HCT116 (cell line): ENCODE measurements at regions not wholly inside any gene's neighbourhood (a gene's known extent, or its start where the extent isn't known, plus 50 kb on each side); places are given as distances from the start of the nearest gene placed in this dataset.

ENCODE experiments used
- ATAC-seq: fragments of 200-7000 bp; cut with Tn5 transposase; 2 replicates; pipeline ENCODE4 v1.9.1; 2020; ENCODE audit warnings: mild to moderate bottlenecking, moderate library complexity
- BruUV-seq: library from RNA; stranded (reverse); fragments of 400-500 nt; replicated peaks from 2 replicates; lab custom pipeline; 2021; lab: Mats Ljungman, UMichigan
- CTCF ChIA-PET: fragments of 300-600 bp; sonication (Branson Sonifier 250); formaldehyde crosslinking; loops from one replicate; lab custom pipeline; 2021; ENCODE audit warnings: antibody characterized with exemption; lab: Charles Lee
- POLR2A ChIA-PET: fragments of 300-600, 350-600 bp; sonication (Branson Sonifier 250); formaldehyde crosslinking; loops from one replicate; lab custom pipeline; 2021; ENCODE audit warnings: antibody characterized with exemption; lab: Charles Lee
- RAD21 ChIA-PET, 2 experiments: fragments of 300-600 bp; sonication (Branson Sonifier 250); formaldehyde crosslinking; loops; one replicate each; lab custom pipeline; 2023; ENCODE audit warnings: low total read pairs in 2 of 2; ENCODE audit not compliant: uncharacterized antibody in 2 of 2, unreplicated experiment in 2 of 2, low non-redundant PET in 1 of 2; lab: Charles Lee
- DNase-seq: peaks from one replicate; pipeline ENCODE4 v3.0.0-alpha.2; 2010; ENCODE audit warnings: low read depth, low spot score
- H2AFZ ChIP-seq: fragments of 200-600 bp; shearing (Covaris generic), sonication (generic); 2 replicates; pipeline ENCODE4 v1.6.1; 2017; ENCODE audit warnings: low read depth, mixed run types, mixed read lengths, antibody characterized with exemption, low read length; ENCODE audit not compliant: poor library complexity, severe bottlenecking
- H3K27ac ChIP-seq: 2 replicates; pipeline ENCODE4 v1.5.1; 2012; ENCODE audit warnings: low read depth, low read length
- H3K27me3 ChIP-seq: fragments of 200-600 bp; sonication (generic); 2 replicates; pipeline ENCODE4 v1.6.1; 2016; ENCODE audit warnings: mixed run types, low read length, mixed read lengths; ENCODE audit not compliant: insufficient read depth
- H3K36me3 ChIP-seq, 2 experiments: fragments of 200-500 bp in 1 of 2; fragments of 200-600 bp in 1 of 2; sonication (Bioruptor generic) in 1 of 2; sonication (generic) in 1 of 2; 2 replicates each; pipeline versions ENCODE4 v1.5.1 to v1.6.1; 2014 to 2016; ENCODE audit warnings: low read length in 2 of 2, inconsistent platforms in 1 of 2, mixed read lengths in 1 of 2, mixed run types in 1 of 2; ENCODE audit not compliant: insufficient read depth in 2 of 2, control insufficient read depth in 1 of 2
- H3K4me1 ChIP-seq, 2 experiments: fragments of 200-600 bp in 1 of 2; sonication (generic) in 1 of 2; 2 replicates each; pipeline versions ENCODE4 v1.5.1 to v1.6.1; 2012 to 2017; ENCODE audit warnings: low read length in 2 of 2, inconsistent platforms in 1 of 2, mild to moderate bottlenecking in 1 of 2, mixed read lengths in 1 of 2, mixed run types in 1 of 2, moderate library complexity in 1 of 2; ENCODE audit not compliant: insufficient read depth in 2 of 2, control insufficient read depth in 1 of 2
- H3K4me2 ChIP-seq: fragments of 200-600 bp; sonication (generic); 2 replicates; pipeline ENCODE4 v1.6.1; 2017; ENCODE audit warnings: mixed run types, low read length, mixed read lengths
- H3K4me3 ChIP-seq, 2 experiments: fragments of 200-600 bp in 1 of 2; sonication (generic) in 1 of 2; replicated peaks in 1 of 2; 2 replicates each; pipeline ENCODE4 v1.5.1; 2011 to 2016; ENCODE audit warnings: low read length in 2 of 2, control low read depth in 1 of 2, low read depth in 1 of 2, mild to moderate bottlenecking in 1 of 2, mixed read lengths in 1 of 2, mixed run types in 1 of 2
- H3K79me2 ChIP-seq: fragments of 200-600 bp; sonication (generic); 2 replicates; pipeline ENCODE4 v1.6.1; 2017; ENCODE audit warnings: mild to moderate bottlenecking, mixed run types, low read length, moderate library complexity, mixed read lengths; ENCODE audit not compliant: insufficient read depth
- H3K9ac ChIP-seq: fragments of 200-600 bp; sonication (generic); 2 replicates; pipeline ENCODE4 v1.6.1; 2016; ENCODE audit warnings: low read length, mixed read lengths
- H3K9me2 ChIP-seq: fragments of 200-600 bp; sonication (generic), shearing (Covaris generic); 2 replicates; pipeline ENCODE4 v1.6.1; 2017; ENCODE audit warnings: mixed run types, mild to moderate bottlenecking, moderate library complexity; ENCODE audit not compliant: insufficient read depth
- H3K9me3 ChIP-seq, 2 experiments: fragments of 200-500 bp in 1 of 2; fragments of 200-600 bp in 1 of 2; sonication (Bioruptor generic) in 1 of 2; sonication (generic) in 1 of 2; 2 replicates each; pipeline ENCODE4 v1.6.1; 2014 to 2017; ENCODE audit warnings: low read length in 2 of 2, mixed read lengths in 2 of 2, inconsistent platforms in 1 of 2, low read depth in 1 of 2, mild to moderate bottlenecking in 1 of 2, mixed run types in 1 of 2, moderate library complexity in 1 of 2; ENCODE audit not compliant: control insufficient read depth in 1 of 2, insufficient read depth in 1 of 2
- H4K20me1 ChIP-seq: fragments of 200-600 bp; sonication (generic), shearing (Covaris generic); 2 replicates; pipeline ENCODE4 v1.6.1; 2017; ENCODE audit warnings: mixed run types, mild to moderate bottlenecking, moderate library complexity; ENCODE audit not compliant: insufficient read depth
- CTCF ChIP-seq, 3 experiments: fragments of 200-600 bp in 1 of 3; sonication (generic) in 1 of 3; IDR thresholded peaks in 2 of 3; conservative IDR thresholded peaks in 1 of 3; 2 replicates each; pipeline ENCODE4 v1.5.1; 2012 to 2017; ENCODE audit warnings: low read depth in 2 of 3, low read length in 2 of 3, antibody characterized with exemption in 1 of 3, borderline replicate concordance in 1 of 3, control low read depth in 1 of 3, mild to moderate bottlenecking in 1 of 3, mixed read lengths in 1 of 3, mixed run types in 1 of 3, moderate library complexity in 1 of 3; ENCODE audit not compliant: insufficient read depth in 1 of 3
- ELF1 ChIP-seq: IDR thresholded peaks from 2 replicates; pipeline ENCODE4 v1.6.1; 2012; ENCODE audit warnings: low read depth, borderline replicate concordance
- EZH2phosphoT487 ChIP-seq: fragments of 200-600 bp; IDR thresholded peaks from 2 replicates; pipeline ENCODE4 v1.6.1; 2018; ENCODE audit warnings: antibody characterized with exemption, borderline replicate concordance
- JUND ChIP-seq: IDR thresholded peaks from 2 replicates; pipeline ENCODE4 v1.6.1; 2012
- POLR2A ChIP-seq: IDR thresholded peaks from 2 replicates; pipeline ENCODE4 v1.7.0; 2011; ENCODE audit warnings: borderline replicate concordance; ENCODE audit not compliant: insufficient read depth, insufficient read length; ENCODE audit errors: extremely low read depth
- ZBTB33 ChIP-seq: IDR thresholded peaks from 2 replicates; pipeline ENCODE4 v1.6.1; 2011; ENCODE audit warnings: mild to moderate bottlenecking, low read length, moderate library complexity; ENCODE audit not compliant: insufficient replicate concordance; ENCODE audit errors: extremely low read depth
- intact Hi-C: fragments of 100-400 bp; cut with micrococcal nuclease; formaldehyde crosslinking; loops from 2 replicates; pipeline ENCODE4 v1.10.0; 2022
- TF ChIP-seq, protein P1 (sequence below): IDR thresholded peaks from 2 replicates; pipeline ENCODE4 v1.6.1; 2012

- ChIA-PET CTCF (no interaction called here), RAD21 (no interaction called here), POLR2A (no interaction called here)
- intact Hi-C loops = no loop called here
- no peaks in the 10 kb centered on the region for H4K20me1 ChIP-seq
- H3K9ac ChIP-seq = no peak overlapping the region
- H3K27ac ChIP-seq = no peak overlapping the region
- H3K9me2 ChIP-seq = no peaks in the 10 kb centered on the region
- H3K4me3 ChIP-seq = no peak overlapping the region
- H3K36me3 ChIP-seq = no peaks in the 10 kb centered on the region
- TF ChIP-seq ELF1 (no peak), ZBTB33 (no peak), JUND (no peak), CTCF (IDR thresholded peaks at IDR 0.05 in 2 of 3, conservative IDR thresholded peaks at IDR 0.05 in 1 of 3; ENCODE audit: borderline replicate concordance in 1 of 3, insufficient read depth in 1 of 3, low read depth in 2 of 3, low read length in 2 of 3) (no peak), POLR2A (no peak), EZH2phosphoT487 (no peak)
- TF ChIP-seq, protein P1, sequence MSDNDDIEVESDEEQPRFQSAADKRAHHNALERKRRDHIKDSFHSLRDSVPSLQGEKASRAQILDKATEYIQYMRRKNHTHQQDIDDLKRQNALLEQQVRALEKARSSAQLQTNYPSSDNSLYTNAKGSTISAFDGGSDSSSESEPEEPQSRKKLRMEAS = no peak
- no peaks in the 10 kb centered on the region for H3K4me1 ChIP-seq
- no peaks in the 10 kb centered on the region for H3K9me3 ChIP-seq
- no peaks in the 10 kb centered on the region for H3K27me3 ChIP-seq
- no peak overlapping the region for H2AFZ ChIP-seq
- ATAC-seq (no peak), DNase-seq (no peak)
- H3K4me2 ChIP-seq = no peak overlapping the region
- H3K79me2 ChIP-seq = no peaks in the 10 kb centered on the region
- BruUV-seq = no TSS peak
Measured at GRCh38 chr20:39359981-39360620, 398.0 kb downstream of the DHX35 start.
